ENCODE measurements at regions not wholly inside any gene's neighbourhood (a gene's known extent, or its start where the extent isn't known, plus 50 kb on each side); places are given as distances from the start of the nearest gene placed in this dataset.

GRCh38 chr3:161796312-161796711 is 299.7 kb downstream of the OTOL1 start:
- DNase-seq (ENCODE audit: low read depth in 2 of 3, low spot score in 2 of 3): no peak

DNA sequence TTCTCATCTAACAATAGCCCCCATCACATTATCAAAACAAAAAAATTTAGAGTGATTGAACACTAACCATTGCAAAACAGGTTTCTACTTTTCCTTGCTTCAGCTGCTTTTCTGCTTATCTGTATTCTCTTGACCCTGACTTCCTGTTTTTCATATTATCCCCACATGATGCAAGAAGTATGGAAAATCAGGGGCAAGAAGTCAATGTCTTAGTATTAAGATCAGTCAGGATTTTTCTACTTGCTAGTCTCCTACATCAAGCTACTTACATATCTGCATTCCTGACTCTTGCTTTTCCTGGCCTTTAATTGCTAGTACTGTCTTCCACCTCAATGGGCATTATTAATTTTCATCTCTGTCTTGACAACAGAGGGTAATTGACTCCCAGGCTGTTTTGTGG is 300.2 kb downstream of the OTOL1 start:
- DNase-seq (ENCODE audit: low read depth in 2 of 3, low spot score in 2 of 3): no peak

DNA sequence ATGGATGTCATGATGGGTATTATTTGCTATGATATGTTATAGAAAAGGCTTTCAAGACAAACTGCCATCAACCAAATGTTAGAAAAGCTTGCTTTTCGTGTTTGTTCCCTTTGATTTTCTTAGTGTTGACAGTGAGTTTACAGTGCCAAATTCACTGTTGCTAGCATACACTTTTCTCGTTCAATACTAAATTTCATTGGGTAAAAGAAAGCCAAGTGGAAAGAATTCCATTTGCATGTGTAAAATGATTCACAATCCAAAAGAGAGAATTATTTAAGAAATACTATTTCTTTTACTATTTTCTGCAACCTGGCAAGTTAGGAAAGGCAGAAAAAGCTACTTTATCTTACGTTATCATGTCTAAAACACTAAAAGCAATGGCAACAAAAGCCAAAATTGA is 301.4 kb downstream of the OTOL1 start:
- no peak for DNase-seq (ENCODE audit: low read depth in 2 of 3, low spot score in 2 of 3)

DNA sequence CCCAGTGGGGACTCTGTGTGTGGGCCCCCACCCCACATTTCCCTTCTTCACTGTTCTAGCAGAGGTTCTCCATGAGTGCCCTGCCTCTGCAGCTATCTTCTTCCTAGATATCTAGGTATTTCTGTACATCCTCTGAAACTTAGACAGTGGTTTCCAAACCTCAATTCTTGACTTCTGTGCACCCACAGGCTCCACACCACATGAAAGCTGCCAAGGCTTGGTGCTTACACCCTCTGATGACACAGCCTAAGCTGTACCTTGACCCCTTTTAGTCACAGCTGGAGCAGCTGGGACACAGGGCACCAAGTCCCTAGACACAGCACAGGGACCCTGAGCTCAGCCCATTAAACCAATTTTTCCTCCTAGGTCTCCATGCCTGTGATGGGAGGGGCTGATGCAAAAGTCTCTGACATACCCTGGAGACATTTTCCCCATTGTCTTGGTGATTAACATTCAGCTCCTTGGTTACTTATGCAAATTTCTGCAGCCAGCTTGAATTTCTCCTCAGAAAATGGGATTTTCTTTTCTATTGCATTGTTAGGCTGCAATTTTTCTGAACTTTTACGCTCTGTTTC is 304.5 kb downstream of the OTOL1 start:
- no peak for DNase-seq (ENCODE audit: low read depth in 2 of 3, low spot score in 2 of 3)

DNA sequence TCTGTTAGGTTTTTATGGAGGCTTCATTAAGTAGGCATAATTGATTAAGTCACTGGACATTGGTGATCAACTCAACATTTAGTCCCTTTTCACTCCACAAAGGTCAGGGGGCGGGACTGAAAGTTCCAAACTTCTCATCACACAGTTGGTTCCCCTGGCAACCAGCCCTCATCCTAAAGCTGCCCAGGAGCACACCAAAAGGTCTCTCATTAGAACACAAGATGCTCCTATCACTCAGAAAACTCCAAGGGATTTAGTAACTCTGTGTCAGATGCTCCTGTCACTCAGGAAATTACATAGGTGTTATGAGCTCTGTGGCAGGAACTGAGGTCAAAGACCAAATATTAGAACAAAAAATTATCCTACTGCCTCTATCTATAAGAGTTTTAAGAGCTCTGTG is 321.5 kb downstream of the OTOL1 start:
- no peak for DNase-seq (ENCODE audit: low read depth in 2 of 3, low spot score in 2 of 3)

GRCh38 chr3:161821591-161821990 is 325.0 kb downstream of the OTOL1 start:
- DNase-seq (ENCODE audit: low read depth in 2 of 3, low spot score in 2 of 3): no peak

- no peak for DNase-seq (ENCODE audit: low read depth in 2 of 3, low spot score in 2 of 3)
These were observed 325.7 kb downstream of the OTOL1 start for GRCh38 chr3:161822291-161822690.

DNA sequence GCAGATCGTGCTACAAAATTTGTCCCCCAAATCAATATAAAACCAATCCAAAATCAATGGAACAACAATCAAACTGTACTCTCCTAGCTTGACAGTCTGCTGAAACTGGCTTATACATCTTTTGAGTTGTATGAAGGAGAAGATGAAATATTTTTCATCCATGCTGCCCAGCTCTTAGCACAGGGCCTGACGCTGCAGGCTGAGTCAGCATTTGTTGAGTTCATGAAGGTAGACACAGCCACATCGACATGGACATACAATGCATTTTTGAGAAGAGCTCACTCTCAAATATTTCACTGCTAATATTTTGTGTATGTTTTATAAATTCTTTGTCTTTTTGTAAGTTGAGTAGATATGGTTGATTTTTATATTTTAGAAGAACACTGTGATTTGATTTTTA is 327.3 kb downstream of the OTOL1 start:
- no peak for DNase-seq (ENCODE audit: low read depth in 2 of 3, low spot score in 2 of 3)

DNA sequence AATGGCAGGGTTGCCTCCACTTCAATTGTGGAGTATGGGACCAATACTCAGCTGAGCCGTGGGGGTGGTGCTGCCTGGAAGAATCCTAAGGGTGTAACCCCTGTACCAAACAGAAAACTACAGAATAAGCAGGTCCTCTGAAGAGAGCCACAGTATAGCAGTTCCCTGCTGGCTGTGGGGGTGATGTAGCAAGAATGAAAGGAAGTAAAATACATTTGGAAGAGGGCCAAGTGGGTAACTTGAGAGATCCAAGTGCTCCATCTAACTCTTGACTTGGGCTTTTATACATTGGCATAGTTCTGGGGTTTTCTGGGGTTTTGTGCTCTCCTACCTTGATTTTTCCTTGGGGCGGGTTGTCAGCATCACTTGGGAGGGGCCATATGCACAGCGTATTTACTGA is 341.4 kb downstream of the OTOL1 start:
- no peak for DNase-seq (ENCODE audit: low read depth in 2 of 3, low spot score in 2 of 3)

- no peak for DNase-seq (ENCODE audit: low read depth in 2 of 3, low spot score in 2 of 3)
These were observed 351.8 kb downstream of the OTOL1 start for GRCh38 chr3:161848376-161848775.

DNA sequence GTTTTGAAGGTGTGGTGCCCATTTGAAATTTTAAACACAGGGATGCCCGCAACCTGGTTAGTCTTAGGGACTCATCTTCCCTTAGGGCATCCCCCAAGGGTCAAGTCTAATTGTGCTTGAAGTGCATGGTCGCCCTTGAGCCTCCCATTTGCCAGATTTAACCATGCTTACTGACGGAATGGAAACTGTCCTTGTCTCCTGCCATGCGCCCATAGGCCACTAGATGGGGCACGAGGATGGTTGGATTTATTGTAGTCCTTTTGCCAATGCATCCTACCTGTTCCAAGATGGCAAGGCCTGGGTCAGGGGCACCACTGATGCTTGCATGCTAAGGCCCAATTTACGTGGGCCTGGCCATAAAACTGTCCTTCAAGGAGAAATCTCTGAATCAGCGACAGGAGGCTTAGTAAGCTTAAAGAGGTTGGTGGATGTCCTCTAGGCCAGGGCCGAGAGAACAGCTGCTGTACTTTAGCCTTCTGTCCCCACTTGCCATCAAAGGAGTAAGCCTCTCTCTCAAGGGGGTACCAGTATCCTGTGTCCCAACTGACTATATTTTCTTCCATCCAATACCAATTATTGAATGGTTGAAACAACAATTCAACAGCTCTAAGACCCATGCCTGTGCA is 355.4 kb downstream of the OTOL1 start:
- peak in 2 of 3 experiments; percentile 1 to 4 for DNase-seq (ENCODE audit: low read depth in 2 of 3, low spot score in 2 of 3)

DNA sequence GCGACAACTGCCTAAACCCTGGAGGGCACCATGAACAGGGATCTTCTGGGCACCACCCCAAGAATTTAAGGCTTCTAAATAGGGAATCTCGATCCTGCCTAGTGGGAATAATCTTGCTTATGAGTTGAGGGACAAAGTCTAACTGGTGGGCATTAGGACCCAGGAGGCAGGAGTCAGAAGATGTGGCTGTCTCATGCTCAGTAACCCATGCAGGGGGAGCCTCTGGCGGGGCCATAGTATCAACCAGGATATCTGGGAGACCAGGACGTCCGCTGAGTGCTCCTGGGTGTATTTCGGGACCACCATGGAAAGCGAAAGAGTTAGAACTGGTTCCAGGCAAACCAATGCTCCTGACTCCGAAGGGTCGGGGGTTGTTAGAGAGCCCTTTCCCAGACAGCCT is 356.1 kb downstream of the OTOL1 start:
- DNase-seq (ENCODE audit: low read depth in 2 of 3, low spot score in 2 of 3): no peak

DNA sequence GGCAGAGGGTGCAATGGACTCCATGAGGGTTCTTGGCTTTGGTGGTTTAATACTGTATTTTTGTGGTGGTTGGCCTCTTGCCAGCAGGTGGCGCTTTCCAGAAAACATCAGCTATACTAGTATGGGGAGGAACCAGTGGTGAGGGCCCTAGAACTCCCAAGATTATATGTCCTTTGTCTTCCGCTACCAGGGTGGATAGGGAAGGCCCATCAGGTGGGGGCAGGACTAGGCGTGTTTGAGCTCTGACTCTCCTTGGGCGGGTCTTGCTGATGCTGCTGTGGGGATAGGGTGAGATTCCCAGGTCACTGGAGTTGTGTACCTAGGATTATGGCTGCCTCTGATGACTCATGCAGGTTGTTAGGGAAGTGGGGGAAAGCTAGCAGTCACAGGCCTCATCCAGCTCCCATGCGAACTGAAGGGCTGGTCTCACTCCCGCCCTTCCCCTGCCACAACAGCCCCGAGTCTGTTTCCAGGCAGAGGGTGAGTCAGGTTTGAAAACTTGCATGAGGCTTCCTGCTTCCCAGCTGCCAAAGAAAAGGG is 357.7 kb downstream of the OTOL1 start:
- DNase-seq (ENCODE audit: low read depth in 2 of 3, low spot score in 2 of 3): peak in 1 of 3 experiments; percentile 1

DNA sequence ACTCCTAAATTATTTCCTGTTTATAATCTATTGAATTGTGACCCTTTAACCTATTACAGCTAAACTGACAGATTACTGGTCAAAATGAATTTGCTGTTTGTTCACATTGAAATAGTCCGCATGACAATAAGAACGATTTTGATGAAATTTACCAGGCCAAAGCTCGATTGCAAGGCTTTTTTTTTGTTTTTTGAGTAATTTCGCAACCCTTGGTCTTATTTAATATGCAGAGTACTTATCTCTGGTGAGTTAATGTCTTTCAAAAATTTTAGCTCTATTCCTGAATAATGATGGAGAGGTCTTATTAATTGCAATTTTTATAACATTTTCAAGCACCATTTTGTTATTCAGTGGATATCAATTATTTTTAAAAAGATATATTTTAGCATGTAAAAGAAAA is 362.4 kb downstream of the OTOL1 start:
- no peak for DNase-seq (ENCODE audit: low read depth in 2 of 3, low spot score in 2 of 3)

DNA sequence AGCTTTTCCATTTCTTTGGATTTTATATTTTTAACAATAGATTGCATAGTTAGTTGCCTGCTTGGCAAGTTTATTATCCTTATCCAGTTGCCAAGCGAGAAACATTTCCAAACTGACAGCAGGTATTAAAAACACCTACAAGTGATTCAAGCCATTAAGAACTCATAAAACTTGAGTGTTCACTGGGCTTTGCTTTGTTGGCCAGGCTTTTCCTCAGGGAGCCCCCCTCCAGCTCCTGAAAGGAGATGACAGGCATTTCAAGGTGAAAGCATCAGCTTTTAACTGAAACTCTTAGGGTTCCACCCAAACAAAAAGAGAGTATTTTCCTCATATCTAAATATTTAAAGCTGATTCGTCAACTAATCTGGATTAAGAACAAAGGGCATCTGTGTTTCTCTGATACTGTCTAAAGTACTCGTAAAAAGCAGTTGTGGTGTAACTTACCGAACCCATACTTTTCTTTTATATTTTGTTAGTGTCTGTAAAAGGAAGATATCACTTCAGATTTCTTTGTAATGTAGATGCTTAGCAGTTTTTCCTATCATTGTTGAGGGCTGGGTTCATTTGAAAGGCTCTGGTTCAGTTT is 363.4 kb downstream of the OTOL1 start:
- DNase-seq (ENCODE audit: low read depth in 2 of 3, low spot score in 2 of 3): no peak

GRCh38 chr3:161863775-161864174 is 367.2 kb downstream of the OTOL1 start:
- no peak for DNase-seq (ENCODE audit: low read depth in 2 of 3, low spot score in 2 of 3)

DNA sequence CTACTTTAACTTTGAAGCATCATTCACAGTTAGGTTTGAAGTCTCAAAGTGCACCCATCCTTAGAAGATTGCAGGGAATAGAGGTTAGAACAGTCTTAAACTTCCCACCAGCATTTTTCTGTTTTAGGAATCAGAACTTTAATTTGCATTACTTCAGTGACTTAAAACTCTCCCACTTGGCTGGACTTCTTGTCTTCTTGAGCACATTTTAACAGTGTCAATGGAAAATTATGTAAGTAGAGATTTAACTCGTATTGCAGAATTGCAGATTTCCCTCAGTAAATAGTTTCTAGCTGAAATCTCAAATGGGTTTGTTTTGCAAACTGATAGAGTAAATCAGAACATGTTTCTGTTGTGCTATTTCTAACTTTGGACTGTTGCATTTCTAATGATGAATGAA is 369.6 kb downstream of the OTOL1 start:
- DNase-seq (ENCODE audit: low read depth in 2 of 3, low spot score in 2 of 3): no peak

DNA sequence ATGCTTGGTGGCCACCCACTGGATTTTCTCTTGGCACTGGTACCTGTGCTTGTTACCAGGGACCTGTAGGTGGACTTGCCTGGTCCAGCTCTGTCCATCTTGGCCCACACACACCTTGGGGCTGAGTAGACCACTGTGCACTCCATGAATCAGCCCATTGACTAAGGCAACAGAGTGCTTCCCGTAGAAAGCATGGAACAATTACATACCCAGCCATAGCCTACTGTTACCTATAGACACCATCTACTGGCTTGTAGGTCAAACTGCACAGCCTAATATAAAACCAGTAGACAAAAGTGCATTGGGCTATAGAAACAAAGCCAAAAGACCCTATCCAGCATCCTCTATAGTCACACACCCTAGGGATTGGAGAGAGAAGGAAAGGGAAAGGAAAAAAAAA is 378.9 kb downstream of the OTOL1 start:
- no peak for DNase-seq (ENCODE audit: low read depth in 2 of 3, low spot score in 2 of 3)

DNA sequence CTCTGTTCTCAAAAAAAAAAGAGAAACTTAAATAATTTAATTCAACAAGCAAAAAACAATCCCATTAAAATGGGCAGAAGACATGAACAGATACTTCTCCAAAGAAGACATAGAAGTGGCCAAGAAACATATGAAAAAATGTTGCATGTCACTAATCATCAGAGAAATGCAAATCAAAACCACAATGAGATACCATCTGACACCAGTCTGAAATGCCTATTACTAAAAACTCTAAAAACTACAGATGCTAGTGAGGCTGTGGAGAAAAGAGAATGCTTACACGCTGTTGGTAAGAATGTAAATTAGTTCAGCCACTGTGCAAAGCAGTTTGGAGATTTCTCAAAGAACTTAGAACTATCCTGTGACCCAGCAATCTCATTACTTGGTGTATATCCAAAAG is 382.9 kb downstream of the OTOL1 start:
- DNase-seq (ENCODE audit: low read depth in 2 of 3, low spot score in 2 of 3): no peak

GRCh38 chr3:161884830-161885229 is 388.2 kb downstream of the OTOL1 start:
- no peak for DNase-seq (ENCODE audit: low read depth in 2 of 3, low spot score in 2 of 3)

GRCh38 chr3:161890147-161890625 is 393.6 kb downstream of the OTOL1 start:
- DNase-seq (ENCODE audit: low read depth in 2 of 3, low spot score in 2 of 3): no peak

GRCh38 chr3:161893972-161894371 is 397.4 kb downstream of the OTOL1 start:
- no peak for DNase-seq (ENCODE audit: low read depth in 2 of 3, low spot score in 2 of 3)

- DNase-seq (ENCODE audit: low read depth in 2 of 3, low spot score in 2 of 3): no peak
These were observed 398.0 kb downstream of the OTOL1 start for GRCh38 chr3:161894657-161895056.
